ENCODE measurements at regions not wholly inside any gene's neighbourhood (a gene's known extent, or its start where the extent isn't known, plus 50 kb on each side); places are given as distances from the start of the nearest gene placed in this dataset.

- TF ChIP-seq REST (IDR thresholded peaks at IDR 0.05; ENCODE audit: low read depth) (no peak), ZBTB7A (IDR thresholded peaks at IDR 0.05; ENCODE audit: low read depth) (no peak), NFIC (IDR thresholded peaks at IDR 0.05) (no peak), YY1 (IDR thresholded peaks at IDR 0.05; ENCODE audit: low read depth) (no peak), USF1 (IDR thresholded peaks at IDR 0.05) (no peak), TAF1 (IDR thresholded peaks at IDR 0.05; ENCODE audit: low read depth) (no peak), FOXM1 (IDR thresholded peaks at IDR 0.05; ENCODE audit: borderline replicate concordance, low read depth) (no peak), RAD21 (IDR thresholded peaks at IDR 0.05; ENCODE audit: low read depth) (no peak), CREB1 (IDR thresholded peaks at IDR 0.05; ENCODE audit: low read depth) (no peak)
Observed at GRCh38 chr1:80417671-80418070, 1383.1 kb upstream of the ADGRL2 start.
